ENCODE measurements at regions not wholly inside any gene's neighbourhood (a gene's known extent, or its start where the extent isn't known, plus 50 kb on each side); places are given as distances from the start of the nearest gene placed in this dataset.

DNA sequence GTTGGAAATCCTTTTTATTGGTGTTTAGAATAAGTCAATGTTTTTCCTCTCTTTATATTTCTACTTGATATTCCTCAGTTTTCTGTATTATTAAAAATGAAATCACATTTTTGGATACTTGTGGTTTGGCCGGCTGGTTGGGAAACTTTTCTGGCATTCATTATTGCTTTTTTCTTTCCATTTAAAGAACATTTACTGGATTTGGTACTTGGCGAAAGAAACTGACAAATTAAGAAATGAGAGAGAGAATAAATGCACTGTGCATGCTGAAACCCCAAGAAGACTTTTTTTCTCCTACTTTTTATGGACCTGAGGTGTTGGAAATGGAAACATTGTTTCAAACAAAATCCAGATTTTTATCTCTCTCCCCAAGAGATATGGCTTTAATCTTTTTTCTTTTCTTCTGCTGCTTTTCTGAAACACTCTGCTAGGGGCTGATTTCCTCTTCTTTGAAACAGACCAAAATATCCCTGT is 128.4 kb downstream of the SNX18 start:
- TF ChIP-seq GATA2 (IDR thresholded peaks at IDR 0.05; ENCODE audit: low read depth, low read length) (no peak), GATA3 (IDR thresholded peaks at IDR 0.05; ENCODE audit: low read depth, low read length) (no peak)

DNA sequence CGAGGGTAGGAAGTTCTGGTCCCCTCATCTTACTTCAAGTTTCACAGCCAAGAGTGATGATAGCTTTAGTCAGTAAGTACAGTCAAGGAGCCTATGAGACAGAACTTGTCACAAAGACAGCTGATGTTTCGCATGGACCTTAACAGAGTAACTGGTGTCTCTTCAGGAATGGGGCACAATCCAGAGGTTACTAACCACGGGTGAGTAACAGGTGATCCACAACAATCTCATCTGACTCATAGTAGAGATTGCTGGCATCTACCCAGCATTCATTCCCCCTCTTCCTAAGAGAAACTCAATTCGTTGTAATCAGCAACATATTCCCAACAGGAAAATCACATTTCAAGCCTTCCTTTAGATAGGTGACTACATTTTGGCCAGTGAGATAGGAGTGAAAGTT is 126.7 kb downstream of the SNX18 start:
- TF ChIP-seq GATA3 (IDR thresholded peaks at IDR 0.05; ENCODE audit: low read depth, low read length), result no peak
- TF ChIP-seq GATA2 (IDR thresholded peaks at IDR 0.05; ENCODE audit: low read depth, low read length), result no peak

DNA sequence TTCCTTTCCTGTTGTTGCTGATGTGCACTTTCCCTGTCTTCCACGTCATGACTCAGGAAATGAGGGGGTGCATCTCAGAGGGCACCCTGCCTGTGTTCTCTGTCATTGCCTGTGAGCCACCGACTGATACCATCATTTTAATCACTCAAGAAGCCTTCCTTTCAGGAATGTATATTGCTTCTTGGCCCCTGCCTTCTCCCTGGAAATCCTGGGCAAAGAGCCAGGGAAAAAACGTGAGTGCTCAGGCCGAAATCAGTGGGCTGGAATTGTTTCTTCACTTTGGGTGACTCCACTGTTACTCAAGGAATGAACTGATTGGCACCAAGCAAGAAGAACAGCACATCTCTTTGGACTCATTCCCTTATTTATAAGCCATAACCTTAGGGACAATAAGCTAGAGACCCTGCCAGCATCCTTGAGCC is 126.1 kb downstream of the SNX18 start:
- TF ChIP-seq GATA3 (IDR thresholded peaks at IDR 0.05; ENCODE audit: low read depth, low read length), result no peak
- TF ChIP-seq GATA2 (IDR thresholded peaks at IDR 0.05; ENCODE audit: low read depth, low read length), result no peak

DNA sequence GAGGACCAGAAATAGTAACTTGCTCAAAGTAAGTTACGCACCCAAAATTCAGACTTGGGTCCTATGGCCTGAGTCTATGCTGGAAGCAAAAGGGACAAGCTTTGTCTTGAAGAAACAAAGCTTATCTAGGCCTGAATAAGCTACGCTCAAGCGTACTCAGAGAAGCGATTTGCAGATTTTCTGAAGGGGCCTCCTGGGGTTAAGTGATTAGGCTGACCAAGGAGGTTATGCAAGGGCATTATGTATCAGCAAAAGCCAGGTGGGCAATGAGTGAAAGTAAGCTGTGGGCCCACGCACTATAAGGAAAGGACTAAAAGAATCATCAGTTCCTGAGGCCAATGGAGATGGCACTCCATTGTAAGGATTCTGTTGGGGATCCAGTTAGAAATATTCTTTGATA is 122.1 kb downstream of the SNX18 start:
- no peak for TF ChIP-seq GATA2 (IDR thresholded peaks at IDR 0.05; ENCODE audit: low read depth, low read length)
- TF ChIP-seq GATA3 (IDR thresholded peaks at IDR 0.05; ENCODE audit: low read depth, low read length), result no peak

DNA sequence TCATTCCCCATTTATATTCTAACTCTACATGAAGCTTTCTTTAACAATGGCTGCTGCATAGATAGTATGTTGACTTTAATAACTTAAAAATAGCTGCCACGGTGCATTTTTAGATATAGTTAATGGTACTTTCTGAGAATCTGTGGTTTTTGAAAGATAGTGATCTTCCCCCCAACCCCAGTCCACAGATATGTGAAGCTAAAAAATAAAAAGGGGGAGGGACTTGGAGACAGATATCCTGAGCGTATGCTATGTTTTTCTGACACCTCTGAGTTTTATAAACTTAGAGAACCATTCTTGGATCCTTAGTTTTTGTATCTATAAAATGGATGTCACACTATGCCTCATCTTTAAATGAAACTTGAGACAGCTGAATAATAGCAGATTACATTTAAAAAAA is 120.5 kb downstream of the SNX18 start:
- TF ChIP-seq GATA3 (IDR thresholded peaks at IDR 0.05; ENCODE audit: low read depth, low read length), result no peak
- no peak for TF ChIP-seq GATA2 (IDR thresholded peaks at IDR 0.05; ENCODE audit: low read depth, low read length)

DNA sequence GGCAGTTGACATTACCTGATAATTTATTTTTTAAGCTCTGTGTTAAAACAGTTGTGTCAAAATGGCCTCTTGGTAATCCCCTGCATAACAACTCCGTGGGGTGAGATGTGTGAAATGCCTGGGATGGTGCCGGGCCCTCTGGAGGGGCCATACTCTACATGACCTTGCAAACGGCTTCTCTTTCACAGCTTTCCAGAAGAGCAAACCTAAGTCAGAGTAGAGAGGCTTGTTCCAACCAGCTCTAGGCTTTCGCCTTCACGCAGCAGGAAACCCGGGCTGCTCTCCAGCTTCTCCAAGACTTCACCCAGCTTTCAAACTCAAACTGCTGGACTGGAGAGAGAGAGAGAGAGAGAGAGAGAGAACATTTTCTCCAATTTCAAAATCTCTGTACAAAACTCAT is 120.1 kb downstream of the SNX18 start:
- TF ChIP-seq GATA3 (IDR thresholded peaks at IDR 0.05; ENCODE audit: low read depth, low read length), result no peak
- TF ChIP-seq GATA2 (IDR thresholded peaks at IDR 0.05; ENCODE audit: low read depth, low read length), result no peak

DNA sequence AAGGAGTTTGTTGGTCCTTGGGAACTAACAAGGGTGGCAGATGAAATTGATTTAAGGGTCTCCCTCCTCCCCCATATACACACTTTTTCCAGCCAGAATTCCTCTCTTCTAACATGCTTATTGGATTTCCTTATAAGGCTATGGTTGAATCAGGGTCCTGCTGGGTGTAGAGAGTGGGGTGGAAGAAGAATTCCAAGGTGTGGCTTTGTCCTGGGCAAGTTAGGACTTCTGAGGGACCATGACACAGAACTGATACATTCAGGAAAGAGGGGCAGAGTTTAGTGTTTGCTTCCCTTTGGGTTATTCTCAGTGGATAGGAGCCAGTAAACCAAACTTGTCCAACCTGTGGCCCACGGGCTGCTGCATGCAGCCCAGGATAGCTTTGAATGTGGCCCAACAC is 116.5 kb downstream of the SNX18 start:
- TF ChIP-seq GATA3 (IDR thresholded peaks at IDR 0.05; ENCODE audit: low read depth, low read length) (no peak), GATA2 (IDR thresholded peaks at IDR 0.05; ENCODE audit: low read depth, low read length) (no peak)

DNA sequence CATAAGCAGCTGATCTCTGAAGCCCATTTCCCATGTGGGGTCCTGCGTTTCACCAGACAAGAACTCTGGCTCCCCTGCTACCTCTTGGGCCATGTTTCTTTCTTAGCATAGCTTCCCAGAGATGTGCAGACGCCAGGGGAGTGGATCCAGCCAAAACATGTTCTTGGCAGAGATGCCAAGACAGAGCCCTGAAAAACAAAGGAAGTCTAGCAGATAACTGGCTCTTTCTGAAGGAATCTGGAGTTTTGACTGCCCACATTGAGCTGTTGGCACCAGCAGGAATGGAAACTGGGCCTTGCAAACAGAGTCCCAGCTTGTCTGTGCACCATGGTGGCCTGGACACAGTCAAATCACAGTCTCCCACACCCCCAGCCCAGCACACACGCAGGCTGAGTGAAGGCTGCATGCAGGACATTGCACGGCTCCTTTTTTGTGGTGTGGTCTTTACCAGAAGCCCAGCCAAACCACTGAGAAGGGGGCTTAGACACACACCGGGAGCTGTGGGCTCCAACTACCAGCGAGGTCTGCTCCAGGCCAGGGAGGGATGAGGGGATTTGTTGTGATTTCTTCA is 114.7 kb downstream of the SNX18 start:
- TF ChIP-seq GATA3 (IDR thresholded peaks at IDR 0.05; ENCODE audit: low read depth, low read length), result no peak
- TF ChIP-seq GATA2 (IDR thresholded peaks at IDR 0.05; ENCODE audit: low read depth, low read length), result no peak

DNA sequence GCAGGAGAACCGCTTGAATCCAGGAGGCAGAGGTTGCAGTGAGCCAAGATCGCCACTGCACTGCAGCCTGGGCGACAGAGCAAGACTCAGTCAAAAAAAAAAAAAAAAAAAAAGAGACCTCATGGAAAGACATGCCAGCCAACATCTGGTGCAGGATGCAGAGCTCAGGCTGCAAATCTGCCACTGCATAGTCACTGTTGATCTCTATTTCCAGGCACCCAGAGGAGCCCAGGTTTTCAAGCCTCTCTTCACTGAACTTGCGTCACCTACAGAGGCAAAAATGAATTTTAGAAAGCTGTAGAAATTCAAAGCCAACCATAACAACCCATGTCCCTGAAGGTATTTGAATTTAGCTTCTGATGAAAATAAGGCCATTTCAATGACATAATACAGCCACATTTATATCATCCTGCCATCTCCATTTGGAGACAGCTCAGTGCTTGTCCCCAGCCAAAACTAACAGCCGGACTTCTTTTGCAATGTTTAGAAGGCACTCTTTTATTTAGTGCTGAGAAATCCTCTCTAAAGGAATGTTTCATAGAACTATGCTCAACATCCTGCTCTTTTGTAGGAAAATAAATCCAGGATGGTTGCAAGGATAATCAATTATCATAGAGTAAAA is 113.3 kb downstream of the SNX18 start:
- no peak for TF ChIP-seq GATA2 (IDR thresholded peaks at IDR 0.05; ENCODE audit: low read depth, low read length)
- no peak for TF ChIP-seq GATA3 (IDR thresholded peaks at IDR 0.05; ENCODE audit: low read depth, low read length)

DNA sequence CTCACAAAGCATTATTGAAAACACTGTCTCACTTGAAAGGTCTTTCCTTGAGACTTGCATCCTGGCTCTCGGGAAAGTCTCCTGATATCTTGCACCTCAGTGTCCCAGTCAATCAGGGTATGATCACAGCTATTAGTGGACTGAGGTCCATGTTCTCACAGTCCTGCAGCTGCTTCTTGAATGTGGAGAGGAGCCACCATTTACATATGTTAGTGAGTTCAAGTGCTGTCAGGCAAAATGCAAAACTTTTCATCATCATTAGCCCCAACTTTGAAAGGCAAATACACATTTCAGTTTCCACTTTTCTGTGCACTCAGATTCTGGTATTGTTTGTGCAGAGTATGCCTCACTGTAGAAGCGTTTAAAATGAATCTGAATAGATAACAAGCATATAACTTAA is 111.6 kb downstream of the SNX18 start:
- TF ChIP-seq GATA2 (IDR thresholded peaks at IDR 0.05; ENCODE audit: low read depth, low read length) (no peak), GATA3 (IDR thresholded peaks at IDR 0.05; ENCODE audit: low read depth, low read length) (no peak)

DNA sequence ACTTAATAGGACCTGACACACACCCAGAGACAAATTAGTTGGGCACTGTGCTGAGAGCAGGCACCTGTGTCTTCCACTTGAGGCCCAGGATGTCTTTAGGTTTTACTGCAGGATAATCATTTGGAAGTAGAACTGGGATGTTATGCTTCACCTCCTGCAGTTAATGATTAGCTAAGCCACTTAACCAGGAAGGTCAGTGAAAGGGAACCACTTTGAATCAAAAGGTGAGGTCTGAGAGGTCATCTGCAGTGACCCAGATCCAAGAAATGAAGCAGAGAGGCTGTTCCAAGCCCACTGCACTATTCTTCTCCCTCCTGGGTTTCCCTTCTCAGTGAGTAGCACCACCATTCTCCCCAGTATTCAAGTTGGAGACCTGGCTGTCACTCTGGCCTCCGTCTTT is 110.5 kb downstream of the SNX18 start:
- TF ChIP-seq GATA3 (IDR thresholded peaks at IDR 0.05; ENCODE audit: low read depth, low read length) (no peak), GATA2 (IDR thresholded peaks at IDR 0.05; ENCODE audit: low read depth, low read length) (no peak)

DNA sequence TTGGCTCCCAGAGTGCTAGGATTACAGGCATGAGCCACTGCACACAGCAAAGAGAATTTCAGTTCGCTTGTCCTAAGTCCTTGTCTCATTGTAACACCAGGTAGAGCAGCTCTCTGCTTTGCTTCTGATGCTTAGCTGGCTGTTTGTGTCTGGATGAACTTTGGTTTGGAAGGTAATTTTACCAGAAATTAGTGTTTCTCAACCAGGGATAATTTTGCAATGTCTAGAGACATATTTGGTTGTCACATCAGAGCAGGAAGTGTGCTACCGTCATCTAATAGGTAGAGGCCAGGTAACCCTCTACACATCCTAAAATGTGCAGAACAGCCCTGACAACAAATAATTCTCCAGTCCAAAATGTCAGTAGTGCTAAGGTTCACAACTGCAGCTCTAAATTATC is 108.8 kb downstream of the SNX18 start:
- TF ChIP-seq GATA3 (IDR thresholded peaks at IDR 0.05; ENCODE audit: low read depth, low read length) (no peak), GATA2 (IDR thresholded peaks at IDR 0.05; ENCODE audit: low read depth, low read length) (no peak)

DNA sequence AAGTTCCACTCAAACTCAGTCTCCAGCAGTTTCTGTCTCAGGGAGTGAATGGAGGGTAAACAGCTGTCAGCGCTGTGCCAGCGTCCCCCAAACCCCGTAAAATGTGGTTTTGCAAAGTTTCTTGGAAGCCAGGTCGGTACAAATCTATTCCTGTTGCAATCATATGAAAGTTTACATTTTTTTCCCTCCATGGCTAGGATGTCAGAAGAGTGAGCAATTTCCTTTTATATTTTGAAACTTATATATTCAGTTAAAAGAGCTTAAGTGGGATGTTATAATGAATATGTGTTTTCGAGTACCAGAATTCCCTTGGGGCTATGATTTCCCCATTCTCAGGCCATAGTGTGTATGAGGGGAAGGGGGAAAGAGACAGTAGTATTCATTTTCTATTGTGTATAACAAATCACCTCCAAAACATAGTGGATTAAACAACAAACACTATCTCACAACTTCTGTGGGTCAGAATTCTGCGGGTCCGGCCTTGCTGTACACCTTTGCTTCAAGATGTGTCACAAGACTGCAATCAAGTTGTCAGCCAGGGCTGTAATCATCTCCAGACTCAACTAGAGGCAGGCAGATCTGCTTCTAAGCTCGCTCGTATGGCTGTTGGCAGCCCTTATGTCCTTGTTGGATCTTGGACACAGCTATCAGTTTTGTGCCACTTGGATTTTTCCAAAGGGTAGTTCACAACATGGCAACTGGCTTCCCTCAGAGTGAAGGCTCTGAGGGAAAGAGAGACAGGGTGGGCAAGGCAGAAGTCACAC is 107.4 kb downstream of the SNX18 start:
- TF ChIP-seq GATA2 (IDR thresholded peaks at IDR 0.05; ENCODE audit: low read depth, low read length) (no peak), GATA3 (IDR thresholded peaks at IDR 0.05; ENCODE audit: low read depth, low read length) (no peak)

DNA sequence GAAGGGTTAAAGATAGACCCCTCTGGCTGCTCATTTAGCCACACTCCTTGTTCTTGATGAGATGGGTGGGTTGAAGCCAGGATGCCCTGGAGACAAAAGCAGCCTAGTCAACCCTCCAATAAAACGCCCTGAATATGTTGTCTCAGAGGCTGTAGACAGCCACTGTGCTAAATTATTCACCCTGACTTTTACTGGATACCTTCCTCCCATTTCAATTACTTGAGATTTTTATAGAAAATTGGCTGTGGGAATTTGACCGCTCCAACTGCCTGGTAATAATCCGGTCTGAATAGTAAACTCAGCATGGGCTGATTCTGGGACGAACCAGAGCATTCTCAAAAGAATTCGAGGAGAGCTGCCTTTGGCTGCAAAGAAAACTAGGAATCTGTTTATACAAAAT is 104.2 kb downstream of the SNX18 start:
- TF ChIP-seq GATA3 (IDR thresholded peaks at IDR 0.05; ENCODE audit: low read depth, low read length) (no peak), GATA2 (IDR thresholded peaks at IDR 0.05; ENCODE audit: low read depth, low read length) (no peak)

DNA sequence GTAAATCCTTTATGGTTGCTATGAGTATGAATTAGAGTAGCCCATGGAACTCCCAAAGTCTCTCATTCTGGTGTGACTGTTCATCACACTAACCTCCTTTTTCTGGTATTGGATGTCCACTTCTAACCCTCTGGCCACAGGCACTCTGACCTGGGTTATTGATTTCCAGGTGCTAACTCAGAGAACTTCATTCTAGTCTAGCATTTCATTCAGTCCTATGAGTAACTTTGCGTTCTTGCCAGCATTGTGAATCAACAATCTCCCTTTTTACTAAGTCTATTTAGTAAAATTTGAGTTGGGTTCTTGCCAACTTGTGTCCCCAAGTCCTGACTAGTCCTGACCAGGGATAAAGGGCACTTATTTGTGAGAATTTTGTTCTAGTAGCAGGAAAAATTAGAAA is 103.5 kb downstream of the SNX18 start:
- no peak for TF ChIP-seq GATA3 (IDR thresholded peaks at IDR 0.05; ENCODE audit: low read depth, low read length)
- no peak for TF ChIP-seq GATA2 (IDR thresholded peaks at IDR 0.05; ENCODE audit: low read depth, low read length)
